GM19035 (cell line): ENCODE measurements at regions not wholly inside any gene's neighbourhood (a gene's known extent, or its start where the extent isn't known, plus 50 kb on each side); places are given as distances from the start of the nearest gene placed in this dataset.
"Not testable (repeated sequence)": the region's sequence is repeated elsewhere in the genome, so short reads cannot be mapped to it uniquely, and the experiment has no call there.

ENCODE experiments used
- ATAC-seq: cut with Tn5 transposase; IDR thresholded peaks from one replicate; pipeline ENCODE4 v1.9.1; 2021; ENCODE audit not compliant: unreplicated experiment

DNA sequence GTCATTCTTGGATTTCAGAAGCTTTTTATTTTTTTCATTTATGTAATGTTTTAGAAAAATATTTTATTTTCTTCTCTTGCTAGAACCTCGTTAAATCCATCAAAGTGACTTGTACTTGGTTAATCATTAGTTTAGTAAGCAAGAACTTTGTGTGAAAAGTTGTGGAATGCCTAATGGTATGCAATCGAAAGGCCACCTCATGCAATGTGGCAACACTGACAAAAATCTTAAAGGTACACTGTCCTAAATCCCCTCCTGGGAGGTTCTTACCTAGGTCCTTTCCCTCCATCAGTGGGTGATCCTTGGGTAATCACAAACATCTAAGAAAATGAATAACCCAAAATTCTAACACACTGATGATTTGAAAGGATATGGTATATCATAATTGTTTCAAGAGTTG is 304.2 kb downstream of the DNAH5 start:
- no peak for ATAC-seq

GRCh38 chr5:13632676-13633075 is 311.8 kb downstream of the DNAH5 start:
- ATAC-seq, result no peak

DNA sequence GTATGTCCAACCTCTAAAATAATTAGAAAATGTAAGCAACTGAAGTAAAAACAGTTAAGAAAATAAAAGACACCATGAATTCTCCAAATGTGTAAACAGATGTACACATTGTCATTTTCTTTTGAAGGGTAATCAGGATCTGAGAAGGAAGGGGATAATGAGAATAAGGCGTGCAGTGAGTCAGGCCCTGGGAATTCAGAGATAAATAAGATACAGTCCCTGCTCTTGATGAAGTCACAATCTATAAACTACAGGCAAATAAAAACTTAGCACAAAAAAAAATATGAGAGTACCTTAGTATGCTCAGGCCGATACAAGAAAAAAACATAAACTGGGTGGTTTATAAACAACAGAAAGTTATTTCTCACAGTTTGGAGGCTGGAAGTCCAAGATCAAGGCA is 315.3 kb downstream of the DNAH5 start:
- no peak for ATAC-seq

- no peak for ATAC-seq
These were observed 316.6 kb downstream of the DNAH5 start for GRCh38 chr5:13627673-13628454.

DNA sequence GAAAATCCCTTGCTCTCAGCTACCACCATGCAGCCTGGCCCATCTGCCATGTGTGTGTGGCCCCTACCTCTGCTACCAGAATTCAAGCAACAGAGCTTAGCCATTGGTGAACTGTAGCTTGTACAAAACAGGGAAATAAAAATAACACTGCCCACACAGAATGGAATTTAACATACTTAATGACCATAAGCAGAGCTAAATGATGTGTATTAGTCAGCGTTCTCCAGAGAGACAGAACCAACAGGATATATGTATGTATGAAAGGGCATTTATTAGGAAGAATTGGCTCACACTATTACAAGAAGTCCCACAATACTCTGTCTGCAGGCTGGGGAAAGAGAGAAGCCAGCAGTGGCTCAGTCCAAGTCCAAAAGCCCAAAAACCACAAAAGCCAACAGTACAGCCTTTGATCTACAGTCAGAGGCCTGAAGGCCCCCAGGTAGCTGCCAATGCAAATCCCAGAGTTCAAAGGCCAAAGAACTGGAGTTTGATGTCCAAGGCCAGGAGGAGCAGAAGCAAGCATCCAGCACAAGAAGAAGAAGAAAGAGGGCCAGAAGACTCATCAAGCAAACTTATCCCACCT is 318.8 kb downstream of the DNAH5 start:
- ATAC-seq, result no peak

DNA sequence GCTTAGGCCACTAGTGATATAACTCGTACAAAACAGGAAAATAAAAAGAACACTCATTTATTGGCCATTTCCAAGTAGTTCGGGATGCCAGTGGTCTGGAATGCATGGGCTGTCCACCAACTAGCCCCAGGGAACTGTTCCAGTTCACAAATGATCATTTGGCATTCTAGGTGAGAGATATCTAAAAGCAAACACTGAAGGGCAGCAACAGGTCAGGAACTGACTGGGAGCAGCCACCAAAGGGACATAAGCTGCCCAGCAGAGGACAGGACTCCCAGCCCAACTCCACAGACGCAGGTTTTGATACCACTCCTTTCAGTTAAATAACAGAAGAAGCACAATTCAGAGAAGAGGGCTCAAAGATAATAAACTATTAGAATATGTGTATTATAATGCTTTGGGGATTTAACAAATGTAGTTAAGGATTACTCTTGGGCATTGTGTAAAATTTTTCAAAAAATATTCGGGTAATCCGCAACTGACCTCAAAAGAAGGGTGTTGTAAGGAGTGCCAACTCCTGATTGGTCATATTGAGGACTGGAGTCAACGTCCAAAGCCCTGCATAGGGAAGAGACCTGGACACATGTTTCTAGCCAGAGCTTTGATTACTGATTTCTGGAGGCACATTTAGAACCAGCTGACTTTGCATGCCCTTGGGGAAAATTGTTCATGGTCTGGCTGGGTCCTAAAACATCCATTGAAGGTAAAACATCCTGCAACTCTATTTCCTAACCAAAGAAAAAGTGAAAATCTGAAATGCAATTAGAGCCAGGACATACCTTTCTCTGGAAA is 320.0 kb downstream of the DNAH5 start:
- no peak for ATAC-seq

- ATAC-seq, result no peak
These were observed 330.9 kb downstream of the DNAH5 start for GRCh38 chr5:13613621-13614020.

DNA sequence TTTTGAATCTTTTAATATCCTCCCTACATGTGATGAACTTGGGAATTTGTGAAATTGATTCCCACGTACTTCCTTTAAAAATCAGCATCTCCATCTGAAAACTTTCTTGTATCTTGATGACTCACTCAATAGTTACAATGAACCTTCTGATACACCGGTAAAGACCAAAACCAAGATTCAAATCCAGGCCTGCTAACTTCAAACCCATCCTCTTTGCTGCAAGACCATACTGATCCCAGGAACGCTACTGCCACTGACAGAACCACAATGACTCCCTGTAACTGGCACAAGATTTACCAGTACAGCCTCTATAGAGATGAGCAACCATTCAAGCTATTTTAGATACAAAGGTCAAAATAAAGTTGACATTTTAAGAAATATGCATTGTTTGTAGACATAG is 332.9 kb downstream of the DNAH5 start:
- ATAC-seq, result no peak

DNA sequence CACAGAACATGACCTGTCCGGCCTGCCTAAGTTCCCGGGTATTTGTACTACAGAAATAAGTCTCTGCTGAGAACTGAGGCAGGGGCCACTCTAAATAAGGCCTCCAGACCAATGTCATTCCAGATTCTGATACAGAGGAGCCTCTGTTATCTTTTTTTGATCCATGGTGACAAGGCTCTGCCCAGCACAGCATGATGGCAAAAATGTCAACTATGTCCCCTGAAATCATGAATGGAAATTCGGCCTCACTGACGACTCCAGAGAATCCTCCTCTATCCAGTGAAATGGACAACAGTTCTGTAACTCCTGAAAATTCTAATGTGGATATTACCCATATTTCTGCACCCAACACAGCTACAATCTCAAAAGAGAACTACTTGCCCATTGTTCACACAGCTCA is 335.0 kb downstream of the DNAH5 start:
- ATAC-seq, result no peak

DNA sequence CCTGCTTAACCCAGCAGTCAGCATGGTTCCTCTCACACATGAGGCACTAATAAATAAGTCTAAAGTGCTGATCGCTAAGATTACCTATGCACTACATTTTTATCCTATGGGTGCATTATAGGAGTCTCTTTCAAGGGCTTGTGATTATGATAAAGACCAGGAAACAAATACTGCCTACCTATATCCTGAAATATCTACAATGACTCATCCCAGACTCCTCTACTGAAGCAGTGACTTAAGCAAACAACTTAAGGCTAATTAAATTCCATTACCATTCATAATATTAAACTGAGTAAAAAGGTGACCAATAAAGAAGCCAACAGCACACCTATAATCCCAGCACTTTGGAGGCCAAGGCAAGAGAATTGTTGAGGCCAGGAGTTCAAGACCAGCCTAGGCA is 338.4 kb downstream of the DNAH5 start:
- no peak for ATAC-seq

DNA sequence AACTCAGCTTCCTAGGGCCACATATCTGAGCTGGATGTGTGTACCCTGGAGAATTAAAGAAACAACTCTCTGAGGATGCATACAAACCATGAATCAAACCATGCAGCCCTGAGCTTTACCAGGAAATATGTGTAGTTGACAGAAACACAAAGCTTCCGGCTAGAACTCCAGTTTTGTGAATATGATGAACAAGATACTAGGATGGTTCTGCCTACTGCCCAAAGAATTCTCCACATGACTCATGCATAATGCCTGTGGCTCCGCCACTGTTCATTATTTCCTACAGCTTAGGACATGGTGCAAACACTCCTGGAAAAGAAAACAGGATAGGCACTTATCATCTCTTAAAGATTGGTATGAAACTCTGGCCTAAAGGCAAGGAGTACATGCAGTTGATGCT is 343.4 kb downstream of the DNAH5 start:
- no peak for ATAC-seq

DNA sequence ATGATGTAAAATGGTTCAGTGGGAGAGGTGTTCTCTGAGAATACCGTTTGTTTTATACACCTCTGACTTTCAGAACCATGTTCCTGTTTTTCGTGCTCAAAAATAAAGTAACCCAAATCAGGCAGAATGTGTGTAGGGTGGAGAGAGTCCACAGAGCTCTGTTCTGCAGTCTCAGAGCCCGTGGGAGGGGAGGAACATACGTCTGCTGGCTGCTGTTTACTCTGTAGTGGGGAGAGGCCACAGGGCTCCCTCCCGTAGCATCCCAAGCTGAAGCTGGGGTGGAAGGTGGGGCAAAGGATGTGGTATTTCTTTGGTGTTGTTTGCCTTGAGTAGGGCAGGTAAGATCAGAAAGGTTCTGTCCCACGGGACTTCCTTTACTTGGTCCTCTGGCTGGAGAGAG is 348.5 kb downstream of the DNAH5 start:
- no peak for ATAC-seq

GRCh38 chr5:13591621-13592020 is 352.9 kb downstream of the DNAH5 start:
- ATAC-seq, result no peak

DNA sequence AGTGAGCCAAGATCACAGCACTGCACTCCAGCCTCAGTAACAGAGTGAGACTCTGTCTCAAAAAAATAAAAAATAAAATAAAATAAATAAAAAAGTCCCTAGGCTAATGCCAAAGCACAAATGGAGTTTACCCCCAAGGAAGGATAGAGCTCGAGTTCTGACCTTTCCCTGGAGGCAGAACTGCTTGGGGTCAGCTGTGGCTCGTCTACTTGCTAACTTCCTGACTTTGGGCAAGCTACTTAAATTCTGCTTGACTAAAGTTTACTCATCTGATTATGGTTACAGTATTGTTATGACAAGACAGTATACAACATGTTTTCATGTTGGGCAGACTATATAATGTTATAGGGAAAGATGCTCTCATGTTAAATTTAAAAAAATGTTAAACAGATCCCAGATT is 359.2 kb downstream of the DNAH5 start:
- ATAC-seq, result no peak

DNA sequence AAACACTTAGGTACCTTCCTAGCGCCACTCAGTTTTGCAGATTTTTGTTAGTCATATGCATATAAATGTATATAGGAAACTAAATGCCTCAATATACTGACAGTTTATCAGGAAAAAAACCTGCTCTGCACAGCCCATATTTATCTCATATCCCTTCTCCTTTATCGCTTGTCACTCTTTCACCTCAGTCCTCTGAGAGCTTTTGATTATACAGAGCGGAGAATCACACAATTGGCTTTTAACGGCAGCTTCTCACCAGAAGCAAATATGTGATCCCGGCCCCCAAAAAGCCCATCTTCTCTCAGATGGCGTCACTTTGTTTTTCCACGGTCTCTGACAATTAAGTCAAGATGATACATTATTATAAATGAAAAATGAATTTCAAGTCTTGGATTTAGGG is 362.6 kb downstream of the DNAH5 start:
- no peak for ATAC-seq

- ATAC-seq, result no peak
These were observed 363.4 kb downstream of the DNAH5 start for GRCh38 chr5:13581132-13581531.

DNA sequence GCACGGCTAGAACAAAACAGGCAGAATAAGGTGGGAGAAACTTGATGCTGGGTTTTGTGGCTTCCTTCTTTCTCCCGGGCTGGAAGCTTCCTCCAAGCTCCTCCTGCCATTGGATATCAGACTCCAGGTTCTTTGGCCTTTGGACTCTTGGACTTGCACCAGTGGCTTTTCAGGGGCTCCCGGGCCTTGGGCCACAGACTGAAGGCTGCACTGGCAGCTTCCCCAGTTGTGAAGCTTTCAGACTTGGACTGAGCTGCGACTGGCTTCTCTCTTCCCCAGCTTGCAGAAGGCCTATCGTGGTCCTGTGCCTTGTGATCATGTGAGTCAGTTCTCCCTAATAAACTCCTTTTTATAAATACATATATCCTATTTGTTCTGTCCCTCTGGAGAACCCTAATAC is 364.4 kb downstream of the DNAH5 start:
- no peak for ATAC-seq

DNA sequence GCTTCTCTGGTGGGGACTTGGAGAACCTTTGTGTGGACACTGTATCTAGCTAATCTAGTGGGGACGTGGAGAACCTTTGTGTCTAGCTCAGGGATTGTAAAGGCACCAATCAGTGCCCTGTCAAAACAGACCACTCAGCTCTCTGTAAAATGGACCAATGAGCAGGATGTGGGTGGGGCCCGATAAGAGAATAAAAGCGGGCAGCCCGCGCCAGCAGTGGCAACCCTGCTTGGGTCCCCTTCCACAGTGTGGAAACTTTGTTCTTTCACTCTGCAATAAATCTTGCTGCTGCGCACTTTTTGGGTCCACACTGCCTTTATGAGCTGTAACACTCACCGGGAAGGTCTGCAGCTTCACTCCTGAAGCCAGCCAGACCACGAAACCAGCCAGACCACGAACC is 365.4 kb downstream of the DNAH5 start:
- not testable (repeated sequence) for ATAC-seq

GRCh38 chr5:13578311-13579039 is 366.0 kb downstream of the DNAH5 start:
- not testable (repeated sequence) for ATAC-seq

- ATAC-seq, result no peak
These were observed 369.9 kb downstream of the DNAH5 start for GRCh38 chr5:13574574-13574973.

DNA sequence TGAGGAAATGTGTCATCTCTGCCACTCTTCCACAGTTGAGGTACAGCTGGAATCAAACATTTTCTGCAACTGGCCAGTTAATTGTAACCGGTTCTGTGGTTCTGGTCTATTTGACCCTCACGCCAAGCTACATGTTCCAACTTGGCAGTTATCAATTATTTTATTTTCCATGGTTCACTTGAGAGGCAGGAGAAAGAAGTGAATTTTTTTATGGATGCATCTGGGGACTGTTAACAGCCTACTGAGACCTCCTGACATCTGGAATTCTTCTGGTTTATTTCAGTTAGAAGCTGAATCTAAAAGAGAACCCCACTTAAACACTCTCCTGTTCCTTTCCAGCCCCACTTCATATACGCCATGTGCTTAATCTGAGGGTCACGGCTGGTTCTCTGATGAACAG is 372.3 kb downstream of the DNAH5 start:
- ATAC-seq, result no peak
